Liver (tissue), 8 donors: ENCODE measurements at regions not wholly inside any gene's neighbourhood (a gene's known extent, or its start where the extent isn't known, plus 50 kb on each side); places are given as distances from the start of the nearest gene placed in this dataset.

ENCODE experiments used
- DNase-seq: peaks from one replicate; pipeline ENCODE4 v3.0.0-alpha.2; 2017; ENCODE audit warnings: low spot score
- H3K27ac ChIP-seq, 2 donors: one replicate each; pipeline ENCODE4 v1.7.0; 2013; ENCODE audit warnings: inconsistent platforms in 2 of 2, low read length in 2 of 2, control low read depth in 1 of 2, low read depth in 1 of 2, mild to moderate bottlenecking in 1 of 2
- H3K27me3 ChIP-seq, 4 donors: one replicate each; pipeline versions ENCODE4 v1.6.1 to v1.7.0; 2013; ENCODE audit warnings: low read length in 3 of 4, inconsistent platforms in 1 of 4, mild to moderate bottlenecking in 1 of 4, moderate library complexity in 1 of 4; ENCODE audit not compliant: control insufficient read depth in 4 of 4, insufficient read depth in 4 of 4
- H3K36me3 ChIP-seq, 4 donors: one replicate each; pipeline versions ENCODE4 v1.6.1 to v1.7.0; 2013; ENCODE audit warnings: low read length in 3 of 4, mild to moderate bottlenecking in 3 of 4, low read depth in 1 of 4, moderate library complexity in 1 of 4; ENCODE audit not compliant: control insufficient read depth in 4 of 4, insufficient read depth in 3 of 4
- H3K4me1 ChIP-seq, 4 donors: one replicate each; pipeline versions ENCODE4 v1.6.1 to v1.7.0; 2013; ENCODE audit warnings: low read length in 3 of 4, mild to moderate bottlenecking in 3 of 4, moderate library complexity in 1 of 4; ENCODE audit not compliant: control insufficient read depth in 4 of 4, insufficient read depth in 4 of 4
- H3K4me3 ChIP-seq, 3 donors: one replicate each; pipeline versions ENCODE4 v1.6.1 to v1.7.0; 2013; ENCODE audit warnings: low read length in 3 of 3, control low read depth in 1 of 3, low read depth in 1 of 3, mild to moderate bottlenecking in 1 of 3
- H3K9ac ChIP-seq, 2 donors: one replicate each; pipeline ENCODE4 v1.7.0; 2013; ENCODE audit warnings: low read length in 2 of 2, mild to moderate bottlenecking in 2 of 2, moderate library complexity in 2 of 2, control low read depth in 1 of 2, low read depth in 1 of 2
- H3K9me3 ChIP-seq, 4 donors: one replicate each; pipeline versions ENCODE4 v1.6.1 to v1.7.0; 2013; ENCODE audit warnings: low read length in 3 of 4; ENCODE audit not compliant: control insufficient read depth in 4 of 4
- EGR1 ChIP-seq, 2 donors: IDR thresholded peaks; 2 replicates each; pipeline ENCODE4 v1.6.1; 2016 to 2018; ENCODE audit warnings: antibody characterized with exemption in 2 of 2, low read depth in 2 of 2
- FOXA1 ChIP-seq: IDR thresholded peaks from 2 replicates; pipeline ENCODE4 v1.6.1; 2016; ENCODE audit warnings: antibody characterized with exemption
- FOXA2 ChIP-seq: IDR thresholded peaks from 2 replicates; pipeline ENCODE4 v1.6.1; 2016; ENCODE audit warnings: antibody characterized with exemption
- GABPA ChIP-seq, 2 donors: IDR thresholded peaks in 1 of 2; conservative IDR thresholded peaks in 1 of 2; 2 replicates each; pipeline ENCODE4 v1.6.1; 2016; ENCODE audit warnings: antibody characterized with exemption in 2 of 2, mild to moderate bottlenecking in 1 of 2, moderate library complexity in 1 of 2
- HNF4A ChIP-seq, 2 donors: conservative IDR thresholded peaks; 2 replicates each; pipeline ENCODE4 v1.6.1; 2016; ENCODE audit warnings: antibody characterized with exemption in 2 of 2, mild to moderate bottlenecking in 2 of 2
- HNF4G ChIP-seq: IDR thresholded peaks from 2 replicates; pipeline ENCODE4 v1.6.1; 2016; ENCODE audit warnings: antibody characterized with exemption
- JUND ChIP-seq, 2 donors: IDR thresholded peaks; 2 replicates each; pipeline ENCODE4 v1.6.1; 2016; ENCODE audit warnings: antibody characterized with exemption in 2 of 2
- NR2F2 ChIP-seq: IDR thresholded peaks from 2 replicates; pipeline ENCODE4 v1.6.1; 2016; ENCODE audit warnings: antibody characterized with exemption
- RAD21 ChIP-seq, 2 donors: IDR thresholded peaks; 2 replicates each; pipeline ENCODE4 v1.6.1; 2016; ENCODE audit warnings: antibody characterized with exemption in 2 of 2, mild to moderate bottlenecking in 2 of 2
- RXRA ChIP-seq, 2 donors: IDR thresholded peaks; 2 replicates each; pipeline ENCODE4 v1.6.1; 2017 to 2018; ENCODE audit warnings: antibody characterized with exemption in 2 of 2, mild to moderate bottlenecking in 1 of 2
- SP1 ChIP-seq: IDR thresholded peaks from 2 replicates; pipeline ENCODE4 v1.6.1; 2018; ENCODE audit warnings: antibody characterized with exemption, mild to moderate bottlenecking
- TAF1 ChIP-seq: conservative IDR thresholded peaks from 2 replicates; pipeline ENCODE4 v1.6.1; 2016; ENCODE audit warnings: antibody characterized with exemption, mild to moderate bottlenecking
- YY1 ChIP-seq: IDR thresholded peaks from 2 replicates; pipeline ENCODE4 v1.6.1; 2016; ENCODE audit warnings: antibody characterized with exemption, mild to moderate bottlenecking
- WGBS: extraction: QIAGEN DNeasy Blood & Tissue Kit; methylation state at CpG from one replicate; pipeline ENCODE4 v1.1.7; 2013; 5-methylcytosine and 5-hydroxymethylcytosine counted together
- TF ChIP-seq, protein P1 (sequence below): IDR thresholded peaks from 2 replicates; pipeline ENCODE4 v1.6.1; 2016; ENCODE audit warnings: antibody characterized with exemption
- TF ChIP-seq, protein P2 (sequence below): IDR thresholded peaks from 2 replicates; pipeline ENCODE4 v1.6.1; 2016; ENCODE audit warnings: antibody characterized with exemption, mild to moderate bottlenecking
- TF ChIP-seq, protein P3 (sequence below): IDR thresholded peaks from 2 replicates; pipeline ENCODE4 v1.6.1; 2016; ENCODE audit warnings: antibody characterized with exemption
- TF ChIP-seq, protein P4 (sequence below): fragments of 150-350 bp; IDR thresholded peaks from 2 replicates; pipeline ENCODE4 v1.5.1; 2017; ENCODE audit warnings: improper control_type of control experiment, low read depth, low read length; ENCODE audit not compliant: missing input control
- TF ChIP-seq, protein P5 (sequence below): IDR thresholded peaks from 2 replicates; pipeline ENCODE4 v1.6.1; 2016; ENCODE audit warnings: antibody characterized with exemption
- donor health status: healthy.
- donor health status: healthy.
- donor health status: healthy.
- donor health status: healthy.
- donor health status: healthy.

DNA sequence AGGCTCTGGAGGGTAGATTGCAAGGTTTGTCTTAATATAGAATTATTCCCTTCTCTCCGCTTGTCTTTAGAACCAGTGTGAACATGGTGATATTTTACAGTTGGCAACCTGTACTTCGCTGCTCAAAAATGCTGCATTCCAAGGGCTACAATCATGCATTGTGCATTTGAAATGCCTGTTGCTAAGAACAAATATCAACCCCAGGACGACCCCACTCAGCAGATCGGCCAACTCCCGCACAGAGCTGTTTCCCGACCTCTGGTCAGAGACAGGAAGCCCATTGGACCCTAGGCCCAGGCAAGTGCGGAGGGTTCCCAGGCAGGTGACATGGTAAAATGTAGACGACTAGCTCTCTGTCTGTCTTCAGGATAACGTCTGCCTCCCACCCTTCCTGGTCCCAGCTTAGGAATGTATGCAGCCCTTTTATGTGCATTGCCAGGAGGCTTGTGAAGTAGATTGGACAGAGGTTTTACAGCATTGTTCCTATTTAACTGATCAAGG lies 263.5 kb downstream of the FOXO1 start (continued):
- TF ChIP-seq JUND (IDR thresholded peaks at IDR 0.05) (no peak), EGR1 (IDR thresholded peaks at IDR 0.05; ENCODE audit: low read depth in 2 of 2) (no peak)

DNA sequence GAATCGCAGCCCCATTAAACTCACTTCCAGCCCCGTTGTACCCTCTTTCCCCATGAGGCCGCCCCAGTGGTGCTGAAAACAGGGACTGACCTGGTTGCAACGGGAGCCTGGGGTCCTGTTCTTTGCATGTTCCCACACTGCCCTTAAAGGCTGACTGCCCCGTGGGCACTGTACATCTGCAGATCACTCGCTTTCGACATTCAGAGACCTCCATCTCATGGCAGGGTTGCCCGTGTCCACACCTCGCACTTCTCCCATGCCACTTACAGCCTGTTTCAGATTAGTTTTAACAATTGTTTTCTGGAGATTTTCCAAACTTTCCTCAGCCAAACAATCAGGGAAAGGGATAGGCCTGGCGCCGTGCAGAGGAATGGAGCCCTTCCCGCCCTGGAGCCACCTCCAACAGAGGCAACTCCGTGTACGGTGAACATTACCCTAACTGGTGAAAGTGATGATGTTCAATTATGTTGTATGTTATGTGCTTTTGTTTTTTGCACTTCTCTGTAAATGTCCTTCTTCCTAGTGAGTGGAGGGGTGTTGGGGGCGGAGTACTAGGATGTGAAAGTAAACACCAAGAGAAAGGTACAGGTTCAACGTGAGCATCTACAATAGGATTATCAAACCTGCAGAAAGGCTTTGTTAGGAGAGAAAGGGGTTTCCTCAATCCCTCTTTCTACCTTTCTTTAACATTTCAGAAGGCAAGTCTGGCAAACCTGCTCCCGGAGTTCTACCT lies 262.8 kb downstream of the FOXO1 start:
- Histone ChIP-seq H3K9ac (no peak overlapping the region), H3K9me3 (no peaks in the 10 kb centered on the region), H3K4me1 (peaks cover 6 to 19% (median 17%) of the 10 kb centered on the region in 4 donors), H3K36me3 (no peaks in the 10 kb centered on the region), H3K4me3 (no peak overlapping the region), H3K27ac (no peak overlapping the region), H3K27me3 (no peaks in the 10 kb centered on the region)
- TF ChIP-seq NR2F2 (no peak), GABPA (IDR thresholded peaks at IDR 0.05 in 1 of 2, conservative IDR thresholded peaks at IDR 0.05 in 1 of 2) (no peak), HNF4G (no peak), RXRA (IDR thresholded peaks at IDR 0.05) (no peak), YY1 (no peak), JUND (IDR thresholded peaks at IDR 0.05) (no peak), TAF1 (no peak), RAD21 (IDR thresholded peaks at IDR 0.05) (no peak), HNF4A (conservative IDR thresholded peaks at IDR 0.05) (no peak), FOXA2 (no peak), SP1 (no peak), FOXA1 (no peak), EGR1 (IDR thresholded peaks at IDR 0.05; ENCODE audit: low read depth in 2 of 2) (no peak)
- TF ChIP-seq, protein P1, sequence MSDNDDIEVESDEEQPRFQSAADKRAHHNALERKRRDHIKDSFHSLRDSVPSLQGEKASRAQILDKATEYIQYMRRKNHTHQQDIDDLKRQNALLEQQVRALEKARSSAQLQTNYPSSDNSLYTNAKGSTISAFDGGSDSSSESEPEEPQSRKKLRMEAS = no peak
- TF ChIP-seq, protein P2, sequence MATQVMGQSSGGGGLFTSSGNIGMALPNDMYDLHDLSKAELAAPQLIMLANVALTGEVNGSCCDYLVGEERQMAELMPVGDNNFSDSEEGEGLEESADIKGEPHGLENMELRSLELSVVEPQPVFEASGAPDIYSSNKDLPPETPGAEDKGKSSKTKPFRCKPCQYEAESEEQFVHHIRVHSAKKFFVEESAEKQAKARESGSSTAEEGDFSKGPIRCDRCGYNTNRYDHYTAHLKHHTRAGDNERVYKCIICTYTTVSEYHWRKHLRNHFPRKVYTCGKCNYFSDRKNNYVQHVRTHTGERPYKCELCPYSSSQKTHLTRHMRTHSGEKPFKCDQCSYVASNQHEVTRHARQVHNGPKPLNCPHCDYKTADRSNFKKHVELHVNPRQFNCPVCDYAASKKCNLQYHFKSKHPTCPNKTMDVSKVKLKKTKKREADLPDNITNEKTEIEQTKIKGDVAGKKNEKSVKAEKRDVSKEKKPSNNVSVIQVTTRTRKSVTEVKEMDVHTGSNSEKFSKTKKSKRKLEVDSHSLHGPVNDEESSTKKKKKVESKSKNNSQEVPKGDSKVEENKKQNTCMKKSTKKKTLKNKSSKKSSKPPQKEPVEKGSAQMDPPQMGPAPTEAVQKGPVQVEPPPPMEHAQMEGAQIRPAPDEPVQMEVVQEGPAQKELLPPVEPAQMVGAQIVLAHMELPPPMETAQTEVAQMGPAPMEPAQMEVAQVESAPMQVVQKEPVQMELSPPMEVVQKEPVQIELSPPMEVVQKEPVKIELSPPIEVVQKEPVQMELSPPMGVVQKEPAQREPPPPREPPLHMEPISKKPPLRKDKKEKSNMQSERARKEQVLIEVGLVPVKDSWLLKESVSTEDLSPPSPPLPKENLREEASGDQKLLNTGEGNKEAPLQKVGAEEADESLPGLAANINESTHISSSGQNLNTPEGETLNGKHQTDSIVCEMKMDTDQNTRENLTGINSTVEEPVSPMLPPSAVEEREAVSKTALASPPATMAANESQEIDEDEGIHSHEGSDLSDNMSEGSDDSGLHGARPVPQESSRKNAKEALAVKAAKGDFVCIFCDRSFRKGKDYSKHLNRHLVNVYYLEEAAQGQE = no peak
- TF ChIP-seq, protein P3, sequence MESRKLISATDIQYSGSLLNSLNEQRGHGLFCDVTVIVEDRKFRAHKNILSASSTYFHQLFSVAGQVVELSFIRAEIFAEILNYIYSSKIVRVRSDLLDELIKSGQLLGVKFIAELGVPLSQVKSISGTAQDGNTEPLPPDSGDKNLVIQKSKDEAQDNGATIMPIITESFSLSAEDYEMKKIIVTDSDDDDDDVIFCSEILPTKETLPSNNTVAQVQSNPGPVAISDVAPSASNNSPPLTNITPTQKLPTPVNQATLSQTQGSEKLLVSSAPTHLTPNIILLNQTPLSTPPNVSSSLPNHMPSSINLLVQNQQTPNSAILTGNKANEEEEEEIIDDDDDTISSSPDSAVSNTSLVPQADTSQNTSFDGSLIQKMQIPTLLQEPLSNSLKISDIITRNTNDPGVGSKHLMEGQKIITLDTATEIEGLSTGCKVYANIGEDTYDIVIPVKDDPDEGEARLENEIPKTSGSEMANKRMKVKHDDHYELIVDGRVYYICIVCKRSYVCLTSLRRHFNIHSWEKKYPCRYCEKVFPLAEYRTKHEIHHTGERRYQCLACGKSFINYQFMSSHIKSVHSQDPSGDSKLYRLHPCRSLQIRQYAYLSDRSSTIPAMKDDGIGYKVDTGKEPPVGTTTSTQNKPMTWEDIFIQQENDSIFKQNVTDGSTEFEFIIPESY = no peak
- TF ChIP-seq, protein P4, sequence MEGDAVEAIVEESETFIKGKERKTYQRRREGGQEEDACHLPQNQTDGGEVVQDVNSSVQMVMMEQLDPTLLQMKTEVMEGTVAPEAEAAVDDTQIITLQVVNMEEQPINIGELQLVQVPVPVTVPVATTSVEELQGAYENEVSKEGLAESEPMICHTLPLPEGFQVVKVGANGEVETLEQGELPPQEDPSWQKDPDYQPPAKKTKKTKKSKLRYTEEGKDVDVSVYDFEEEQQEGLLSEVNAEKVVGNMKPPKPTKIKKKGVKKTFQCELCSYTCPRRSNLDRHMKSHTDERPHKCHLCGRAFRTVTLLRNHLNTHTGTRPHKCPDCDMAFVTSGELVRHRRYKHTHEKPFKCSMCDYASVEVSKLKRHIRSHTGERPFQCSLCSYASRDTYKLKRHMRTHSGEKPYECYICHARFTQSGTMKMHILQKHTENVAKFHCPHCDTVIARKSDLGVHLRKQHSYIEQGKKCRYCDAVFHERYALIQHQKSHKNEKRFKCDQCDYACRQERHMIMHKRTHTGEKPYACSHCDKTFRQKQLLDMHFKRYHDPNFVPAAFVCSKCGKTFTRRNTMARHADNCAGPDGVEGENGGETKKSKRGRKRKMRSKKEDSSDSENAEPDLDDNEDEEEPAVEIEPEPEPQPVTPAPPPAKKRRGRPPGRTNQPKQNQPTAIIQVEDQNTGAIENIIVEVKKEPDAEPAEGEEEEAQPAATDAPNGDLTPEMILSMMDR = no peak
- TF ChIP-seq, protein P5, sequence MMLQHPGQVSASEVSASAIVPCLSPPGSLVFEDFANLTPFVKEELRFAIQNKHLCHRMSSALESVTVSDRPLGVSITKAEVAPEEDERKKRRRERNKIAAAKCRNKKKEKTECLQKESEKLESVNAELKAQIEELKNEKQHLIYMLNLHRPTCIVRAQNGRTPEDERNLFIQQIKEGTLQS = no peak
- WGBS = 95% methylated on average over 17 of the region's 17 CpGs
- DNase-seq = no peak
